ENCODE measurements at regions not wholly inside any gene's neighbourhood (a gene's known extent, or its start where the extent isn't known, plus 50 kb on each side); places are given as distances from the start of the nearest gene placed in this dataset.

- H3K4me3 ChIP-seq: no peak overlapping the region
- H3K9ac ChIP-seq (ENCODE audit: low read depth in 2 of 2, low read length in 2 of 2): no peak overlapping the region
- no peak for DNase-seq
- no peaks in the 10 kb centered on the region for H3K27me3 ChIP-seq
- TF ChIP-seq, protein P1, sequence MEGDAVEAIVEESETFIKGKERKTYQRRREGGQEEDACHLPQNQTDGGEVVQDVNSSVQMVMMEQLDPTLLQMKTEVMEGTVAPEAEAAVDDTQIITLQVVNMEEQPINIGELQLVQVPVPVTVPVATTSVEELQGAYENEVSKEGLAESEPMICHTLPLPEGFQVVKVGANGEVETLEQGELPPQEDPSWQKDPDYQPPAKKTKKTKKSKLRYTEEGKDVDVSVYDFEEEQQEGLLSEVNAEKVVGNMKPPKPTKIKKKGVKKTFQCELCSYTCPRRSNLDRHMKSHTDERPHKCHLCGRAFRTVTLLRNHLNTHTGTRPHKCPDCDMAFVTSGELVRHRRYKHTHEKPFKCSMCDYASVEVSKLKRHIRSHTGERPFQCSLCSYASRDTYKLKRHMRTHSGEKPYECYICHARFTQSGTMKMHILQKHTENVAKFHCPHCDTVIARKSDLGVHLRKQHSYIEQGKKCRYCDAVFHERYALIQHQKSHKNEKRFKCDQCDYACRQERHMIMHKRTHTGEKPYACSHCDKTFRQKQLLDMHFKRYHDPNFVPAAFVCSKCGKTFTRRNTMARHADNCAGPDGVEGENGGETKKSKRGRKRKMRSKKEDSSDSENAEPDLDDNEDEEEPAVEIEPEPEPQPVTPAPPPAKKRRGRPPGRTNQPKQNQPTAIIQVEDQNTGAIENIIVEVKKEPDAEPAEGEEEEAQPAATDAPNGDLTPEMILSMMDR (IDR thresholded peaks at IDR 0.05): no peak
- intact Hi-C loops (cut with DNase I): no loop called here
- H3K9me3 ChIP-seq: no peaks in the 10 kb centered on the region
- no peak overlapping the region for H3K27ac ChIP-seq
- H3K4me1 ChIP-seq: no peaks in the 10 kb centered on the region
- no peaks in the 10 kb centered on the region for H3K36me3 ChIP-seq
Observed at GRCh38 chr6:113526553-113526952, 330.6 kb upstream of the MARCKS start.

DNA sequence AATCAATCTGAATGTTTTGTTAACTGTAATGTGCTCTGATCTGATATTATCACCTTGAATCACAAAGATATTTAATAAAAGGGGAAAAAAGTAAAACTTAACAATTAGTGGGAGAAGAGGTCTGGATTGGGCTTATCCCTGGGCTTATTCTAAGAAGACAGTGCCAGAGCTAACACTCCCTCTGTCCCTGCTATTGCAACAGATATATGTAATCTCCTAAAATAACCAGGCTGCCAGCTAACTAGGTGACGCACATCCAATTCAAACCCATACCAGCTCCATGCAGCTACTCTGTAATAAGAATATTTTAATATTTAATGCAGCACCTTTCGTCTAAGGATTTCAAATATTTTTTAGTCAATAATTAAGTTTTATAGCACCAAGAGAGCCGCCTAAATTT lies 330.1 kb upstream of the MARCKS start:
- H3K9ac ChIP-seq (ENCODE audit: low read depth in 2 of 2, low read length in 2 of 2): no peak overlapping the region
- H3K9me3 ChIP-seq: no peaks in the 10 kb centered on the region
- TF ChIP-seq, protein P1 (IDR thresholded peaks at IDR 0.05): no peak

GRCh38 chr6:113528111-113528510 lies 329.0 kb upstream of the MARCKS start:
- TF ChIP-seq, protein P1 (IDR thresholded peaks at IDR 0.05): no peak
- H3K4me3 ChIP-seq: no peak overlapping the region
- H3K27me3 ChIP-seq: no peaks in the 10 kb centered on the region
- H3K36me3 ChIP-seq: no peaks in the 10 kb centered on the region
- DNase-seq: no peak
- intact Hi-C loops (cut with DNase I): no loop called here
- no peaks in the 10 kb centered on the region for H3K9me3 ChIP-seq
- H3K9ac ChIP-seq (ENCODE audit: low read depth in 2 of 2, low read length in 2 of 2): no peak overlapping the region
- no peak overlapping the region for H3K27ac ChIP-seq
- H3K4me1 ChIP-seq: no peaks in the 10 kb centered on the region

More for the DNA sequence above, 330.1 kb upstream of the MARCKS start:
- intact Hi-C loops (cut with DNase I): no loop called here
- DNase-seq: no peak
- no peaks in the 10 kb centered on the region for H3K36me3 ChIP-seq
- no peaks in the 10 kb centered on the region for H3K27me3 ChIP-seq
- H3K4me3 ChIP-seq: no peak overlapping the region
- no peak overlapping the region for H3K27ac ChIP-seq
- no peaks in the 10 kb centered on the region for H3K4me1 ChIP-seq

DNA sequence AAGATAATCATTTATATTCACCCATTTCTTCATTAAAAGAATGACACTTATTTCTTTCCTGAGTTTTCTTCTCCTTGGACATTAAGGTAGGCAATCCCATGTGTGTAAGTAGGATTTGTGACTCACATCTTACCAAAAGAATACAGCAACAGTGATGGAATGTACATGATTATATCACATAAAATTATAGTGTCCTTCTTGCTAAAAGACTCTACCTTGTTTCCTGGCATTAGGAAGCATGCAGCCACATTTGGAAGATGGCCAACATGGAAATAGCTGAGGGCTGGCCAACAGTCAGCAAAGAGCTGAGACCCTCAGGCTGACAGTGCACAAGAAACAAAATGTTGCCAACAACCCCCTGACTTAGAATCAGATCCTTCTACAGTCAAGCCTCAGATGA lies 327.9 kb upstream of the MARCKS start:
- TF ChIP-seq, protein P1 (IDR thresholded peaks at IDR 0.05): no peak
- Histone ChIP-seq H3K36me3 (no peaks in the 10 kb centered on the region), H3K9me3 (no peaks in the 10 kb centered on the region), H3K4me3 (no peak overlapping the region), H3K27ac (no peak overlapping the region), H3K9ac (ENCODE audit: low read depth in 2 of 2, low read length in 2 of 2) (no peak overlapping the region), H3K4me1 (no peaks in the 10 kb centered on the region), H3K27me3 (no peaks in the 10 kb centered on the region)
- intact Hi-C loops (cut with DNase I): no loop called here
- no peak for DNase-seq

DNA sequence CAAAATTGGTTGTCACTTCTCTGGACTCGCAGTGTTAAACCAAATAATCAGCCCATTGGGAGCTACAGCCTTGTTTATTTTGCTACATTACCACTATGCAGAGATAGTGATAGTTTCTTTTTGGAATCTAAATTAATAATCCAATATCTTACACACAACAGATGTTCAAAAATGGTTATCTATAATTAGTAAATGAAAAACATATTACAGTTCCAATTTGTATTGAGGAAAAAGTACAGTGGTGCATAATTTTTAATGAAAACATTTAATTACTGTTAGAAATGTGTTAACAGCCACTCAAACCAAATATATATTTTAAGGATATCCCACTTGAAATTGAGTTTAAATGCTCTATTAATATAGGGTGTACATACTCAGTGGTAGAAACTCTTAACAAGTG lies 327.3 kb upstream of the MARCKS start:
- Histone ChIP-seq H3K36me3 (no peaks in the 10 kb centered on the region), H3K9me3 (no peaks in the 10 kb centered on the region)
- TF ChIP-seq, protein P1 (IDR thresholded peaks at IDR 0.05): no peak

DNA sequence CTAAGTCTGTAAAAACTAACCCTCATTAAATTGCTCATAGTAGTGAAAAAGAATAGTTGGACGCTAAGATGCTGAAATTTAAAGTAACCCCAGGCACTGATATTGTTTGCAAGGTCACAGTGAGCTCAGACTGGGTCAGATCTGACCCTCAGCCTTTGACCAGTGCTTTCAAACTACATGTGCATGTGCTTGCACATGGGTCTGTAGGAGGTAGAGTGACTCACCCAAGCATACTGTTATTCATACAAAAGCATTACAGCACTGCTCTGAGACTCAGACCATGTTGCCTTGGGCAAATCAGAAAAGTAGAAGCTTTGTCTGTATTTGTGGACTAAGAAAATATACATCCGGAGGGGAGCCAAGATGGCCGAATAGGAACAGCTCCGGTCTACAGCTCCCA lies 326.4 kb upstream of the MARCKS start:
- Histone ChIP-seq H3K27me3 (no peaks in the 10 kb centered on the region), H3K27ac (no peak overlapping the region), H3K9me3 (no peaks in the 10 kb centered on the region), H3K9ac (ENCODE audit: low read depth in 2 of 2, low read length in 2 of 2) (no peak overlapping the region), H3K36me3 (no peaks in the 10 kb centered on the region), H3K4me1 (no peaks in the 10 kb centered on the region), H3K4me3 (no peak overlapping the region)
- TF ChIP-seq, protein P1 (IDR thresholded peaks at IDR 0.05): no peak
- intact Hi-C loops (cut with DNase I): no loop called here
- no peak for DNase-seq

More for the DNA sequence above, 327.3 kb upstream of the MARCKS start:
- DNase-seq: no peak
- no peaks in the 10 kb centered on the region for H3K27me3 ChIP-seq
- intact Hi-C loops (cut with DNase I): no loop called here
- no peak overlapping the region for H3K4me3 ChIP-seq
- H3K4me1 ChIP-seq: no peaks in the 10 kb centered on the region
- H3K27ac ChIP-seq: no peak overlapping the region
- H3K9ac ChIP-seq (ENCODE audit: low read depth in 2 of 2, low read length in 2 of 2): no peak overlapping the region
